TTC549 (cell line): ENCODE measurements at regions not wholly inside any gene's neighbourhood (a gene's known extent, or its start where the extent isn't known, plus 50 kb on each side); places are given as distances from the start of the nearest gene placed in this dataset.
"Not testable (repeated sequence)": the region's sequence is repeated elsewhere in the genome, so short reads cannot be mapped to it uniquely, and the experiment has no call there.

Source experiments
- FAIRE-seq: peaks from 2 replicates; lab custom pipeline; 2012; peaks lifted over from hg19 to GRCh38; lab: Jason Lieb, UNC

- no peak for FAIRE-seq
Observed at GRCh38 chr1:223022641-223023473, 120.2 kb downstream of the TLR5 start.

GRCh38 chr1:223023863-223024262, 119.2 kb downstream of the TLR5 start:
- no peak for FAIRE-seq

GRCh38 chr1:223024486-223024885, 118.6 kb downstream of the TLR5 start:
- FAIRE-seq = not testable (repeated sequence)

GRCh38 chr1:223025190-223025734, 117.8 kb downstream of the TLR5 start:
- not testable (repeated sequence) for FAIRE-seq

GRCh38 chr1:223026639-223027038, 116.4 kb downstream of the TLR5 start:
- FAIRE-seq = not testable (repeated sequence)

- no peak for FAIRE-seq
Observed at GRCh38 chr1:223029985-223030769, 112.9 kb downstream of the TLR5 start.

GRCh38 chr1:223030871-223031400, 112.1 kb downstream of the TLR5 start:
- FAIRE-seq = no peak

- no peak for FAIRE-seq
Observed at GRCh38 chr1:223031733-223032601, 111.1 kb downstream of the TLR5 start.

GRCh38 chr1:223033658-223034057, 109.4 kb downstream of the TLR5 start:
- no peak for FAIRE-seq

- no peak for FAIRE-seq
Observed at GRCh38 chr1:223034270-223034798, 108.7 kb downstream of the TLR5 start.

GRCh38 chr1:223035724-223036478, 107.1 kb downstream of the TLR5 start:
- no peak for FAIRE-seq

GRCh38 chr1:223036479-223036845, 106.6 kb downstream of the TLR5 start:
- FAIRE-seq = no peak

GRCh38 chr1:223037845-223038244, 105.2 kb downstream of the TLR5 start:
- no peak for FAIRE-seq

GRCh38 chr1:223038288-223039006, 104.6 kb downstream of the TLR5 start:
- FAIRE-seq = no peak

- no peak for FAIRE-seq
Observed at GRCh38 chr1:223039990-223040389, 103.1 kb downstream of the TLR5 start.

GRCh38 chr1:223041481-223041880, 101.6 kb downstream of the TLR5 start:
- no peak for FAIRE-seq

- FAIRE-seq = no peak
Observed at GRCh38 chr1:223045164-223045957, 97.7 kb downstream of the TLR5 start.

- no peak for FAIRE-seq
Observed at GRCh38 chr1:223046011-223046410, 97.0 kb downstream of the TLR5 start.

GRCh38 chr1:223046463-223046862, 96.6 kb downstream of the TLR5 start:
- not testable (repeated sequence) for FAIRE-seq
